Smooth muscle cell (in vitro differentiated cells): ENCODE measurements at regions not wholly inside any gene's neighbourhood (a gene's known extent, or its start where the extent isn't known, plus 50 kb on each side); places are given as distances from the start of the nearest gene placed in this dataset.

Experiments used
- DNase-seq: peaks from one replicate; lab custom pipeline; 2025; ENCODE audit not compliant: unreplicated experiment; lab: John Stamatoyannopoulos, UW
- H2AFZ ChIP-seq: fragments of 200-600 bp; sonication (generic); 2 replicates; pipeline ENCODE4 v1.6.0; 2016; ENCODE audit warnings: antibody characterized with exemption, low read depth, mild to moderate bottlenecking
- H3F3A ChIP-seq: fragments of 200-600 bp; sonication (generic); 2 replicates; pipeline ENCODE4 v1.6.0; 2017; ENCODE audit warnings: antibody characterized with exemption, low read depth
- H3K27ac ChIP-seq: fragments of 200-600 bp; sonication (generic); 2 replicates; pipeline ENCODE4 v1.5.1; 2016; ENCODE audit warnings: low read depth, mild to moderate bottlenecking
- H3K27me3 ChIP-seq: fragments of 200-600 bp; sonication (generic); 2 replicates; pipeline ENCODE4 v1.6.1; 2016; ENCODE audit warnings: low read depth, mild to moderate bottlenecking
- H3K36me3 ChIP-seq: fragments of 200-600 bp; sonication (generic); 2 replicates; pipeline ENCODE4 v1.5.1; 2016; ENCODE audit warnings: low read depth
- H3K4me1 ChIP-seq: fragments of 200-600 bp; sonication (generic); 2 replicates; pipeline ENCODE4 v1.5.1; 2016; ENCODE audit warnings: low read depth
- H3K4me2 ChIP-seq: fragments of 200-600 bp; sonication (generic); 2 replicates; pipeline ENCODE4 v1.6.0; 2016; ENCODE audit warnings: mild to moderate bottlenecking
- H3K4me3 ChIP-seq: fragments of 200-600 bp; sonication (generic); 2 replicates; pipeline ENCODE4 v1.5.1; 2016; ENCODE audit warnings: mild to moderate bottlenecking
- H3K79me2 ChIP-seq: fragments of 200-600 bp; sonication (generic); 2 replicates; pipeline ENCODE4 v1.6.0; 2016; ENCODE audit warnings: low read depth, mild to moderate bottlenecking
- H3K9ac ChIP-seq: fragments of 200-600 bp; sonication (generic); 2 replicates; pipeline ENCODE4 v1.6.0; 2016; ENCODE audit warnings: low read depth
- H3K9me3 ChIP-seq: fragments of 200-600 bp; sonication (generic); replicated peaks from 2 replicates; pipeline ENCODE4 v1.5.1; 2016; ENCODE audit warnings: low read depth
- H4K20me1 ChIP-seq: fragments of 200-600 bp; sonication (generic); 2 replicates; pipeline ENCODE4 v1.6.0; 2016; ENCODE audit warnings: low read depth
- CTCF ChIP-seq: fragments of 200-600 bp; sonication (generic); IDR thresholded peaks from 2 replicates; pipeline ENCODE4 v1.5.1; 2017; ENCODE audit warnings: borderline replicate concordance, mild to moderate bottlenecking, antibody characterized with exemption; ENCODE audit not compliant: insufficient read depth, poor library complexity, severe bottlenecking
- WGBS: methylation state at CpG from one replicate; pipeline ENCODE4 v1.1.7; 2016; ENCODE audit warnings: low lambda C conversion rate; 5-methylcytosine and 5-hydroxymethylcytosine counted together

DNA sequence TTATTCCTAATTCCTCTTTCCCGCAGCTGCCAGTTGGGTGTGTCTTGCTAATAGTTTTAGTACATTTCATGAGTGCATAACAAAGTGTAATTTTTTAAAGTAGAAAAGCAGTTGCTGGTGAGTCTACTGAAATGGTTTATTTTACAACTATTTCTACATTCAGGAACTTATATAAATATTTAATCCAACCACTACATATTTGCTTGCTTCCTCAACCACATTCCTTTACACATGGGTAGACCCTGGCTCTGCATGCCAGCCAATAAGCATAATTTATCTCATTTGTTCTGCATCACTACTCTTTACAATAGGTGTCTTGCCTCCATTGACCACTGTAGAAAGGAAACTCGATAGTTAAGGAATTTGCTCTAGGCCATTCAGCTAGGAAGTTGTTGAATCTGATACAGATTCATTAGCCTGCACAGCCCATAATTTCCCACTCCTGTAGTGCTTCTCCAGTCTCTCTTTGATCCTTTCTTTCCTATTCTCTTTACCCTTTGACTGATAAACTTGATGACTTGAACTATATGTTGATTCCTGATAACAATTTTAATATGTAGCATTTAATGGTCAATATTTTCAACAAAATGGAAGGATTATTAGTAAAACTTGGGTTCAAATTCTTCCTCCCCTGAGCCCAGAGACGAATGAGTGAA is 342.5 kb upstream of the ACTBL2 start:
- Histone ChIP-seq H3K79me2 (no peaks in the 10 kb centered on the region), H4K20me1 (no peaks in the 10 kb centered on the region), H3K4me1 (peaks cover 13% of the 10 kb centered on the region), H3F3A (no peaks in the 10 kb centered on the region), H3K4me2 (no peak overlapping the region), H3K9ac (no peak overlapping the region), H3K9me3 (no peaks in the 10 kb centered on the region), H3K27ac (peak overlapping the region; percentile 91), H3K36me3 (peaks cover 3% of the 10 kb centered on the region), H3K27me3 (no peaks in the 10 kb centered on the region), H2AFZ (no peak overlapping the region), H3K4me3 (no peak overlapping the region)
- no peak for TF ChIP-seq CTCF
- no peak for DNase-seq
- WGBS = 74% methylated on average over 3 of the region's 3 CpGs

- Histone ChIP-seq H3K27ac (peak overlapping the region; percentile 91), H2AFZ (no peak overlapping the region), H3F3A (no peaks in the 10 kb centered on the region), H3K9me3 (no peaks in the 10 kb centered on the region), H4K20me1 (no peaks in the 10 kb centered on the region), H3K27me3 (no peaks in the 10 kb centered on the region), H3K4me2 (no peak overlapping the region), H3K79me2 (no peaks in the 10 kb centered on the region), H3K4me3 (no peak overlapping the region), H3K9ac (peak overlapping the region; percentile 27), H3K36me3 (peaks cover 3% of the 10 kb centered on the region), H3K4me1 (peaks cover 13% of the 10 kb centered on the region)
- WGBS = 88% methylated on average over 2 of the region's 2 CpGs
- no peak for TF ChIP-seq CTCF
- no peak for DNase-seq
Measured at GRCh38 chr5:57824623-57825022, 342.0 kb upstream of the ACTBL2 start.

GRCh38 chr5:57824047-57824446 is 341.4 kb upstream of the ACTBL2 start:
- DNase-seq = no peak
- no peak for TF ChIP-seq CTCF
- no peaks in the 10 kb centered on the region for H4K20me1 ChIP-seq
- peaks cover 3% of the 10 kb centered on the region for H3K36me3 ChIP-seq
- H3K4me3 ChIP-seq = no peak overlapping the region
- peaks cover 13% of the 10 kb centered on the region for H3K4me1 ChIP-seq
- H3K79me2 ChIP-seq = no peaks in the 10 kb centered on the region
- WGBS = 74% methylated on average over 2 of the region's 2 CpGs
- no peaks in the 10 kb centered on the region for H3F3A ChIP-seq
- H3K27ac ChIP-seq = peak overlapping the region; percentile 91
- H3K27me3 ChIP-seq = no peaks in the 10 kb centered on the region
- no peak overlapping the region for H2AFZ ChIP-seq
- H3K9ac ChIP-seq = peak overlapping the region; percentile 44
- no peaks in the 10 kb centered on the region for H3K9me3 ChIP-seq
- peak overlapping the region; percentile 38 for H3K4me2 ChIP-seq

DNA sequence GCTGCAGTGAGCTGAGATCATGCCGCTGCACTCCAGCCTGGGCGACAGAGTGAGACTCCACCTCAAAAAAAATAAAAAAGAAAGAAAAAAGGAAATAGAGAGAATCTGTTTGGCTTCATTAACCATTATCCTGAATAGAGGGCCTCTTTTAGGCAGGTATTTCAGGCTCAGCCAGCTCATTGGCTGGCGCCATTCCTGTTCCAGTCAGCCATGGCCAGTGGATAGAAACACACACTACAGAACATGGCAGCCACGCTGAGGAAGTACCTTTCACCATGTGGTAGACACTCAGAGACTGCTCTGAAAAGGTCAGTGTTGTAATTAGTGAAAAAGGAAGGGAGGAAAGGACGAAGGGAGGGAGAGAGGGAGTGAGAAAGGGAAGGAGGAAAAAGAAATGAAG is 340.0 kb upstream of the ACTBL2 start:
- Histone ChIP-seq H3K4me3 (no peak overlapping the region), H4K20me1 (no peaks in the 10 kb centered on the region), H3K27ac (peak overlapping the region; percentile 91), H2AFZ (no peak overlapping the region), H3K27me3 (no peaks in the 10 kb centered on the region), H3F3A (no peaks in the 10 kb centered on the region), H3K9me3 (no peaks in the 10 kb centered on the region), H3K36me3 (peaks cover 3% of the 10 kb centered on the region), H3K4me1 (peaks cover 13% of the 10 kb centered on the region), H3K79me2 (no peaks in the 10 kb centered on the region), H3K4me2 (no peak overlapping the region), H3K9ac (no peak overlapping the region)
- no peak for DNase-seq
- TF ChIP-seq CTCF = no peak
- WGBS = 93% methylated on average over 5 of the region's 5 CpGs
